Amniotic epithelial cell (primary cell): ENCODE measurements at regions not wholly inside any gene's neighbourhood (a gene's known extent, or its start where the extent isn't known, plus 50 kb on each side); places are given as distances from the start of the nearest gene placed in this dataset.

Experiments used
- DNase-seq: peaks from one replicate; pipeline ENCODE4 v3.0.0-alpha.2; 2010; ENCODE audit warnings: low read depth

GRCh38 chr2:192373221-192373620, 178.5 kb upstream of the TMEFF2 start:
- no peak for DNase-seq

GRCh38 chr2:192369969-192370368, 175.2 kb upstream of the TMEFF2 start:
- DNase-seq: no peak

- DNase-seq: no peak
These were observed 162.5 kb upstream of the TMEFF2 start for GRCh38 chr2:192357217-192357616.

- DNase-seq: no peak
These were observed 159.9 kb upstream of the TMEFF2 start for GRCh38 chr2:192354512-192355244.

GRCh38 chr2:192347542-192347941, 152.8 kb upstream of the TMEFF2 start:
- no peak for DNase-seq

GRCh38 chr2:192345287-192345686, 150.6 kb upstream of the TMEFF2 start:
- no peak for DNase-seq

GRCh38 chr2:192333642-192334041, 138.9 kb upstream of the TMEFF2 start:
- DNase-seq: no peak

GRCh38 chr2:192328297-192328696, 133.6 kb upstream of the TMEFF2 start:
- DNase-seq: no peak

- no peak for DNase-seq
These were observed 132.8 kb upstream of the TMEFF2 start for GRCh38 chr2:192327576-192327975.

GRCh38 chr2:192315543-192315942, 120.8 kb upstream of the TMEFF2 start:
- DNase-seq: no peak

- DNase-seq: no peak
These were observed 120.2 kb upstream of the TMEFF2 start for GRCh38 chr2:192314800-192315481.

GRCh38 chr2:192313773-192314172, 119.0 kb upstream of the TMEFF2 start:
- DNase-seq: no peak

GRCh38 chr2:192311701-192312460, 117.1 kb upstream of the TMEFF2 start:
- DNase-seq: no peak

GRCh38 chr2:192307530-192307929, 112.8 kb upstream of the TMEFF2 start:
- peak; percentile 21 for DNase-seq

GRCh38 chr2:192298664-192299063, 103.9 kb upstream of the TMEFF2 start:
- DNase-seq: no peak

- no peak for DNase-seq
These were observed 97.7 kb upstream of the TMEFF2 start for GRCh38 chr2:192292478-192292877.

GRCh38 chr2:192288295-192288694, 93.6 kb upstream of the TMEFF2 start:
- no peak for DNase-seq

- peak; percentile 56 for DNase-seq
These were observed 91.5 kb upstream of the TMEFF2 start for GRCh38 chr2:192286093-192286701.

- DNase-seq: no peak
These were observed 88.7 kb upstream of the TMEFF2 start for GRCh38 chr2:192283450-192283849.

GRCh38 chr2:192278701-192279100, 84.0 kb upstream of the TMEFF2 start:
- no peak for DNase-seq

GRCh38 chr2:192277494-192278109, 82.9 kb upstream of the TMEFF2 start:
- DNase-seq: no peak

- no peak for DNase-seq
These were observed 80.9 kb upstream of the TMEFF2 start for GRCh38 chr2:192275632-192276031.
